ENCODE measurements at regions not wholly inside any gene's neighbourhood (a gene's known extent, or its start where the extent isn't known, plus 50 kb on each side); places are given as distances from the start of the nearest gene placed in this dataset.

DNA sequence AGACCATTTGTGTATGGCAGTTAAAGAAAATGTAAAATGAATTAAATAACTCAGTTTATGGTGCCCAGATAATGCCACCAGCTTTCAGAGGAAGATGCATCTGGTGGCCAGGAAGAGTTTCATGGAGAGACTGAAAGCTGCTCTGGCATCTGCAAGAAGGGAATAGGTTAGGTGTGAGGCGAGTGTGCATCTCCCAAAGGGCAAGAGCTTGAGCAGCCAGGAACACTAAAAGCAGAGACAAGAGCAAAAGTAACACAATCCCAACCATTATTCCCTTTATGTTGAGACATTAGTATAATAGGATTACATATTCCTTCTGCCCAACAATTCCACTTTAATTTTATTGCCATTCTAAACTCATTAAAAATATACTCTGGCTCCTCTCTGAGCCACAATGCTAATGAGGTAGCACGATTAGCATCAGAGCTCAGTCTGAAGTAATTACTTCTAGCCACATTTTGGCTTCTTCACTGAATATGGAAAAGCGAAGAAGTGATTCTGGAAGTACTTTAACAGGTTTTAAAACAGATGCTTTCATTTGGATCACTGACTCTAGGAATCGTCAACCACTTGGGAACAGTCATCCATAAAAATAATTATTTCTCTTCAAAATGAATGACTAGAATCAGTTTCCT, 309.4 kb upstream of the TMTC1 start:
- DNase-seq (ENCODE audit: low read depth in 2 of 2), result no peak

DNA sequence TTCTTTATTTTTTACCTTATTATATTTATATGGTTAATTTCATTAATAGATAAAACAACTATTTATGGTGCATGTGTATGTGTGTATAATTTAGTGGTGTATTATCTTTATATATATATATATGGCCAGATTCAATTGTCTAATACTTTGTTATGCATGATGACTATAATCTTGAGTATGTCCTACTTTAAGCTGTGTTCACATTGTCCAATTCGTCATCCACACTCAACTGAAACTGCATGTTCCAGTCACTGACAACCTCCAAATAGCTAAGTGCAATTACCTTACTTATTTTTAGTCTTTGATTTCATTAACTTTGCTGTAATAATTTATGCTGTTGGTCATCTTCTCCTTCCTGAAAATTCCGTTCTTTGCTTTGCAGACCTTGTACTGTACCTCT, 306.5 kb upstream of the TMTC1 start:
- no peak for DNase-seq (ENCODE audit: low read depth in 2 of 2)

DNA sequence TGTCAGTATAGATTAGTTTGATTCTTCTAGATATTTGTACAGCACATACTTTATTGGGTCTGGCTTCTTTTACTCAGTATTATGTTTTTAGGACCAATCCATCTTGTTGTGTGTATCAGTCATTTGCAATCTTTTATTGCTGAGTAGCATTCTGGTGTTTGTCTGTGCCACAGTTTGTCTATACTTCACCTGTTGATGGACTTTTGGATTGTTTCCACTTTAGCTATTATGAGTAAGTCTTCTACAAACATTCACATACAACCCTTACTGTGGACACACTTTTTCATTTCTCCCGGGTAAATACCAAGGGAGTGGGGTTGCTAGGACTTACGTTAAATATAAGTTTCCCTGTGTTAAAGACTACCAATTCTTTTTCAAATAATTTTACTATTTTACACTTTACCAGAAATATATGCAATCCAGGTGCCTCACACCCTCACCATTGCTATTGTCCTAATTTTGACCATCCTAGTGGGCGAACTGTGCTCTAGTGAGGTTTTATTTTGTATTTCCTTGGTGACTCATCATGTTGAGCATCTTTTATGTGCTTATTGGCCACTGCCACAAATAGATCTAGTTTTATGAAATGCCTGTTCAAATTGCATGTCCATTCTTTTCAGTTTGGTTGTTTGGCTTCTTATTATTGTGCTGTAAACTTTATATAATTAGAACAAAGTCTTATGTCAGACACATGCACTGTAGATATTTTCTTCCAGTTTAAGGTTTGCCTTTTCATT, 304.7 kb upstream of the TMTC1 start:
- DNase-seq (ENCODE audit: low read depth in 2 of 2), result no peak

DNA sequence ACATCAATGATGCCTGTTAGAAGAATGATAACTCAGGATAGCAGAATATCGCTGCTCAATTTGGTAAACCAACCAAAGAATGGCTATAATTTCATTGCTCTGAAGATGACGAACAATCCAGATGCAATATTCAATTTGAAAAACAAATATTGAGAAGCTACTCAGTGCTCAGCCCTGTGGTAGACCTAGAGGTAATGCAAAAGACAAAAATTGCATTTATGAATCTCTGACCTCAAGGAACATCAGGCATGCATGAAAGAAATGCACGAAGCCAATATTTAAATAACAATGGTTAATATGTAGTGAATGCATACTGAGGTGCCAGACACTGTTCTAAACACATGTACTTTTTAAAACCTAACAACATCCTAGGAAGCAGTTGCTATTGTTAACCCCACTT, 298.6 kb upstream of the TMTC1 start:
- DNase-seq (ENCODE audit: low read depth in 2 of 2), result no peak

DNA sequence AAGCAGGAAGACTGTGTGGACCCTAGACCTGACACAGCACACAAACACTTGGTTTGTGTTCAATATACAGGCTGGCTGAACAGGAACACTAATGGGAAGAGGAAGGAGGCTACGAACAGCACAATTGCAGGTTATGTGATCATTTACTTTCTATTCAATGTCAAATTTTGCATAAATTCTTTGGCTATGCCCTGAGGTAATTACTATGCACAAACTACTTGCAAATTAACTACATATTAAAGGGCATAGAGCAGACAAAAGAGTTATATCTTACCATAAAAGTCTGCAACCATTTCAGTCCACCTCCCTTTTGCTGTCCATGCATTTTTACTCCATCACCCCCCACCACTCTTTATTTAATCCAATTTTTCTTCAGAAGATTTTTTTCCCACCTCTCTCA, 291.2 kb upstream of the TMTC1 start:
- no peak for DNase-seq (ENCODE audit: low read depth in 2 of 2)

DNA sequence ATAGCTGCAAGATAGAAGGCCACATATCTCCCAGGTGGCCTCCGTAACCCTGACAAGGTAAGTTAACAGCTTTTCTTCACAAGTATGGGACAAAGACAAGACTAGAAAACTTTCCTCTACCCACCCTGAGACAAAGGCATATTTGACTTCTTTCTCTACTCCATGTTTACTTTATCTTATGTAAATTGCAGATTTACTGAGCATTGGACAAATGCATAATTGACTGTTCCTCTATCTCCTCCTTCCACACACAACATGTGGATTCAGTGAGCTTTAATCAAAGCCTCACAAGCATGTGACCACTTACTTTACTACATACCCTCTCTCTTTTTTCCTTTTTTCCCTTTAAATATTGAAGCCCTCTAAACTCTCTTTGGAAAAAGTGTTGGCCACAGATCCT, 289.1 kb upstream of the TMTC1 start:
- no peak for DNase-seq (ENCODE audit: low read depth in 2 of 2)

DNA sequence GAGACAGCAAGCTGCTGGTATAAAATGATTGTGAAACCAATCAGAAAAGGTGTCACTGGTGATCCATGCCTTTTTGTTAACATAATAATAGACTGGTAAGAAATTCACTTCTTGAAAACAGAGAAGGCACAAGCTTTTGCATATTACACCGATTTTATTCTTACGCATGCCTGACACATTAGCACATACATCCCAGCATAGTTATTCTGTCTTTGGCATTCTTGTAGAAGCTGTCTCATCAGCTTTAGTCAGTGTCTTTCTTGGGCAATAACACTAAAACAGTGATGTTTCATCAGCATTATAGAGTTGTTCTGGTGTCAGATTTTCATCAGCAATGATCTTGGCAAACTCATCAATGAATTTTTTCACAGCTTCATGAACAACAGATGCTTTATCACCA, 283.4 kb upstream of the TMTC1 start:
- DNase-seq (ENCODE audit: low read depth in 2 of 2), result no peak

DNA sequence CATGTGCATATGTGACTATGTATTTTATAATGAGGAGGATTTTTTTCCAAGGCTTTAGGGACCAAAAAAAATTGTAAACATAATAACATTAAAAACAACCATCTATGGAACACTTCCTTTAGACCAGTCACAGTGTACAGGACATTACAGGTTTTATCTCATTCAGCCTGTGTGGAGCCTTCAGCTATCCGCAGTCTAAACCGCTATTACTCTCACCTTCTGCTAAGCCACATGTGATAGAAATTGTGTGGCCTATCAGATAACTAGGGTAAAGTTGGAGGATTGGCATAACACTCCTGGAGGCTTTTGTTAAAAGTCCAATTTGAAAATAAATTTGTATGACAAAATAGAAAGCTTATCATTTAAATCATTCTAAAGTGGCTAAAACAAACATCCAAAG, 281.2 kb upstream of the TMTC1 start:
- DNase-seq (ENCODE audit: low read depth in 2 of 2), result no peak

DNA sequence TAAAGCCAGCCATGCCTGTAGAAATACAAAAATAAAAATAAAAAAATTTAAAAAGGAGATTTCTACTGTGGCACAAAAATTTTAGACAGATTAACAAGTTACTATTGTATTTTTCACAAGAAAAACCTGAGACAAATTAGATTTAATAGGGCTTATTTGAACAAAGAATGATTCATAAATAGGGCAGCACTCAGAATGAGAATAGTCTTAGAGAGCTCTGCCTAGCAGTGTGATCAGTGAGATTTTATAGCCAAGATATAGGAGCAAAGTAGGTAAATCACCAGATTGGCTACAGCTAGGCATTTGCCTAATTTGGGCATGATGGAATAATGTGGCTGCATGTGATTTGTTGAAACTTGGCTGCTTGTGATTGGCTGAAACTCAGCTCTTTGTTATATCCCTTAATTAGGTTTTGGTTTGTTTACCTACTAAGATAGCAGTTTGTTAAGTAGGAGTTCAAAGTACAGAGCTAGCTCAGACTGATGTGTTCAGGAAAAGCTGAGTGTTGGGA, 279.7 kb upstream of the TMTC1 start:
- no peak for DNase-seq (ENCODE audit: low read depth in 2 of 2)

DNA sequence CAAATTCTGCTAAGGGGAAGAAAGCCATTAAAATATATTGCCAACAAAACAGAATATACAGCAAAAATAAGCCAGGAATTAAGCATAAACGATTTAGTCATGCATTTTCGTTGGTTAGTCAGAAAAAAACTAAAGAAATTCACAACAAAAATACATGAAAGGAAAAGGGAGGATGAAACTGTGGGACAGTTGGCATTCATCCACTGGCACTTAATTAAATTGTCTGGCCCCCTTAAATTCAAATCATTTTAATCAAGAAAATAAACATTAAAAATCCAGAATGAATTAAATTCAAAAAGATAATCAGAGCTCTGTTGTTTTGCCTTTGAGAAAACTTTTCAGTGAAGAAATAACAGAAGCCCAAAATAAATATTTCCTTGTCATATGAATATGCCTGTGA, 264.6 kb upstream of the TMTC1 start:
- DNase-seq (ENCODE audit: low read depth in 2 of 2), result no peak

DNA sequence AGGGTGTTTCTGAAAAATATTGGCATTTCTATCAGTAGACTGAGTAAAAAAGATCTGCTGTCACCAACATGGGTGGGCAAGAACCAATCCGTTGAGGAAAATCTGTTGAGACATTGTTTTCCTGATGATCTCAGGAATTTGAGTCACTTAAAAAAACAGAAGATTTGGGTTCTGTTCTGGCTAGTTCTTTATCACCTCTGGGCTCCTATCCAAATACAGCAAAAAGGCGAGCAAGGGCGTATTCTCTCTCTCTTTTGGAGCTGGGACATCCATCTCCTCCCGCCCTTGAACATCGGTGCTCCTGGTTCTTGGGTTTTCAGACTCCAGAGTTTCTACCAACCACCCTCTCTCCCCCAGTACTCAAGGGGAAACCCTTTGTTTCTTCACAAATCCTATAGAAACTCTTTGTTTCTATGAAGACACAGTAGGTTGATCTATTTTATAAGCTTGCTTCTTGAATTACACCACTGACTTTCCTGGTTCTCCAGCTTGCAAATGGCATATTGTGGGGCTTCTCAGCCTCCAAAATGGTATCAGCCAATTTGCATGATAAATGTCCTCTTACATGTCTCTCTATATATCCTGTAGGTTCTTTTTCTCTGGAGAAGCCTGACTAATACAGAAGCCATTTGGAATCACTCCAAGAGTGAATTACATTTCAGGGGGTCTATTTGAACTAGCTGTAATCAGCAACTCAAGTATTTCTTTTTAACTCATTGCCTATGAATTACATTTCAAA, 263.9 kb upstream of the TMTC1 start:
- no peak for DNase-seq (ENCODE audit: low read depth in 2 of 2)

DNA sequence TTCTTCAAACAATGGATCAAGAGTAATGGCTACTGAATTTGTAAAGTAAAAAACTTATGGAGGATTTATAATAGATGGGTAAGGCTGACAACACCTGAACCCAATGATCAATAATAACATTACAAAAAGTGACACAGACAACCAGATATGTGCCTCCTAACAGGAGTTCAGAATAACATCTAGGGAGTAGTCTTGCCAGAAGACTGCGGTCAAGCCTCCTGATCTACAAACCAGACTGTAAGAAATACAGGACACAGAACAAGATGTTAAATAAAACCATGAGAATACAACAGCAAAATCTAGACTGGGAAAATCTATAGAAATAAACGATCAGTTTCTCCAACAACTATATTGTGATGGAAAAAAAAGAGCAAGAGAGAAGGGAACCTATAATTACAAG, 262.6 kb upstream of the TMTC1 start:
- DNase-seq (ENCODE audit: low read depth in 2 of 2), result no peak

DNA sequence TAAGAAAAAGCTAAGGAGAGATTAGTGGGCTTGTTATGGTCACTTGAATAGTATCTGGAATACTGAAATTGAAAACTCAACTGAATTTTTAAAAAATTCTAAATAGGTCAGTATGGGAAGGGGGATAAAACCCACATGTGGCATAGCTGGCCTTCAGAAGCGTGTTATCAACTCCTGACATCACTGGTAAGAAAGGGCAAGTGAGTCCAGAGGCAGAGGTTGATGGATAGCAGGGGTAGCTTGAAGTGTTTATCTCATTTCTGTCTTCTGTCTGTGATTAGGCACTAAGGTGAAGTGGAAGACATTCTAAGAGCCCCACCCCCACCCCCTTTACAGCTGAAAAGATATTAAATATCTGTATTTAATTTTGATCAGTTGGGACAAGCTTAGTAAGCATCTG, 261.4 kb upstream of the TMTC1 start:
- no peak for DNase-seq (ENCODE audit: low read depth in 2 of 2)

DNA sequence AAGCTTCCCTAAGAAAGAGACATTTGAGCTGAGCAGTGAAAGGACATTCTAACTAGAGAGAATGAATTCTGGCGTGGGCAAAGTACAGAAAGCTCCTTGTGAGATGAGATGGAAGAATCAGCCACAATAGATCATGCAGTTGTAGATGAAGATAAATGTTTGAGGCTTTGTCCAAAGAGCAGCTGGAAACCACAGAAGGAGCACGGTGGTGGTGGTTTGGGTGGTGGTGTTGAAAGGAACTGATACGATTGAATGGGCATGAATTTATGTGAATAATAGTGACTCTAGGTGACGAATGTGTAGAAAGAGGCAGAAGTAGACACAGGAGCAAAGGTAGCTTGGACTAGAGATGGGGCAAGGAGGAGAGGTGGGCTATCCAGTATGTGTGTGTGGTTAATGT, 260.5 kb upstream of the TMTC1 start:
- no peak for DNase-seq (ENCODE audit: low read depth in 2 of 2)

DNA sequence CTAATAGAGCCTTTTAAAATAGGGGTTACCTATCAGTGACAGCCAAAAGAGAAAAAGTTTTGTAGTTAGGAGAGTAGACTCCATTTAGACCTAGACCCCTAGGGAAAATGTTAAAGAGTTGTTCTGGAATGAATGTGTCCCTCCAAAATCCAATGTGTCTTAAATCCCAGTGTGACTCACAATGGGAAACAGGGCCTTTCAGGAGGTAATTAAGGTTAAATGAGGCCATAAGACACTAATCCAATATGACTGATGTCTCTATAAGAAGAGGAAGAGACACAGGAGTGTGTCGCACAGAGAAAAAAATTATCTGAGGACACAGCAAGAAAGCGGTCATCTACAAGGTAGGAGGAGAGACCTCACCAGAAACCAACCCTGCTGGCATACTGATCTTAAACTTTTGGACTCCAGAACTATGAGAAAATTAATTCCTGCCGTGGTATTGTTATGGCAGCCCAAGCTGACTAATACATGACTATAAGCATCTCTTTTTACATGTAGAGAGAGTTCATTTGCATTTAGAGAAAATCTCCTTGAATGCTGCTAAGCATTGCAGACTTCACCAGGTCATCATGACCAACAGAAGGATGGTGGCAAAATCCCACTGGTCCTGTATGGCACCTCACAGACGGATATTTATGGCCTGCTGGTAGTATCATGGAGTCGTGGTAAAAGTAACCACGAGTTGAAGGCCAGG, 259.6 kb upstream of the TMTC1 start:
- no peak for DNase-seq (ENCODE audit: low read depth in 2 of 2)

DNA sequence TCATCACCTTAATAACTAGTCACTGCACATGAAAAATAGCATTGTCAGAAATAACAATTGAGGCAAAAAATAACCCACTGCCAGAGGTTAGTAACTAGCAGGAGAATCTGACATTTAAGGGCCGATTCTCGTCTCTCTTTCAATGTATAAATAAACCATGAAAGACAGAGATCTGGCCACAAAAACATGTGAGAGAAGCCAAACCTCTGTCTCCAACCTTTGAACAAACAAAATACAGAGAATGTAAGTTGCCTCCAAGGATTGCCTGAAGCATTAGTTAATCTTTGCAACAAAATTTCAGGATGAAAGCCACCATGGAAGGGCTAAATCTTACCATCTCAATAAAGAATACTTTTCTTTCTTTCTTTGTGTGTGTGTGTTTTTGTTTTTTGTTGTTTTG, 257.4 kb upstream of the TMTC1 start:
- no peak for DNase-seq (ENCODE audit: low read depth in 2 of 2)

DNA sequence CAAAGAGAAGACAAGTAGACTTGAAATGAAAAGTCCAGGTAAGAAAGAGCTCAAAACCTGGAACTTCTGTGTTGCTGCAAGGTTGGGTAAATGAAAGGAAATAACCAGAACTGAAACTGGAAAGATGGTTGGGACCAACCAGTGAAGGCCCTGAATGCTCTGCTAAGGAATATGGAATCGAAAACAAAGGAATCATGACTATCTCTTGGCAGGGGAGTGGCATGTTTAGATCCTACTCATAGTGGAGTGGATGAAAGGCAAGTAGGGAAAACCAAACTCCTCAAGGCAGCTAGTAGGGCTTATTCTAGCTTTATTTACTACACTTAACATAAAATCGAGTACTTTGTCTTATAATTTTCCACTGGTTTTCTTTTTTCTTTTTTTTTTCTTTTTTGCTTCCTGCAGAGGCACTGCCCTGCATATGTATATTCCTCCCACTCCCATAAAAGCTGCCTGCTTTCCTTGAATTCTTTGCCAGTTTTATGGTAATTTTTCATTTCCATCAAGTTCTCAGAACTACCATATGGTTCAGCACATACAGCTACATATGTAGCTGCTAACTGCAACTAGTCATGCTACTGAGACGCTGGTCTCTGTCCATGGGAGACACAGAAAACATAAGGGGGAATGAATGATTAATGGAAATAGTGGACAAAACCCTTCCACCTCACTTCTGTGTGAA, 247.1 kb upstream of the TMTC1 start:
- no peak for DNase-seq (ENCODE audit: low read depth in 2 of 2)

DNA sequence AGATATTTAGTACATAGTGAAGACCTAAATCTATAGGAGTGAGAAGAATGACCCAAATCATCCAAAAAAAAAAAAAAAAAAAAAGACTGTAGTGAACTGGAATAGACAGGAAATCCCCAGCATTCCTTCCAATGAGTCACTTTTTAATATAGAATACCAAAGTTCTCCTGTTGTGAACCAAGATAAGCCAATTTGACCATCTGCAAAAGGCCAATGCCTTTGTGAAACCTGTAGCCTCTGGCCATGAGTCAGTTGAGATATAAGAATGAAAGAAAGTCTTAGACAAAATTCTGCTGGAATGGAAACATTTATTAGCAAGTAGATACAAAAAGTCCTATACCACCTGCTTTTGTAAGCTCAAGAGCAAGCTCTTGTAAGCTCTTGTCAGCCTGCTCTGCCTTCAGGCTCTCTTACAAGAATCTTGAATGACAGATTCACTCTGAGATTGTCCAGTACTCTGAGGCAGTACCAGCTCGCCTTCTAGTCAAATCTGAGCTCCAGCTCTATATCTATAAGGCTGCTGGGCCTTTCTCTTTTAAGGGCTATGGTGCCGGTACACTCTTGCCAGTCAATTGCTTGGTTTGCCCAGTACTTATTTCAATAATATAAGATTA, 243.0 kb upstream of the TMTC1 start:
- no peak for DNase-seq (ENCODE audit: low read depth in 2 of 2)

DNA sequence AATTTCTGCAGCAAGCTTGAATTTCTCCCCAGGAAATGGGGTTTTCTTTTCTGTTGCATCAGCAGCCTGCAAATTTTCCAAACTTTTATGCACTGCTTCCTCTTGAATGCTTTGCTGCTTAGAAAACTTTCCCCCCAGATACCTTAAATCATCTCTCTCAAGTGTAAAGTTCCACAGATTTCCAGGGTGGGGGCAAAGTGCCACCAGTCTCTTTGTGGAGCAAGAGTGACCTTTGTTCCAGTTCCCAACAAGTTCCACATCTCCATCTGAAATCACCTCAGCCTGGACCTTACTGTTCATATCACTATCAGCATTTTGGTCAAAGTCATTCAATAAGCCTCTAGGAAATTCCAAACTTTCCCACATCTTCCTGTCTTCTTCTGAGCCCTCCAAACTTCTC, 241.6 kb upstream of the TMTC1 start:
- no peak for DNase-seq (ENCODE audit: low read depth in 2 of 2)

DNA sequence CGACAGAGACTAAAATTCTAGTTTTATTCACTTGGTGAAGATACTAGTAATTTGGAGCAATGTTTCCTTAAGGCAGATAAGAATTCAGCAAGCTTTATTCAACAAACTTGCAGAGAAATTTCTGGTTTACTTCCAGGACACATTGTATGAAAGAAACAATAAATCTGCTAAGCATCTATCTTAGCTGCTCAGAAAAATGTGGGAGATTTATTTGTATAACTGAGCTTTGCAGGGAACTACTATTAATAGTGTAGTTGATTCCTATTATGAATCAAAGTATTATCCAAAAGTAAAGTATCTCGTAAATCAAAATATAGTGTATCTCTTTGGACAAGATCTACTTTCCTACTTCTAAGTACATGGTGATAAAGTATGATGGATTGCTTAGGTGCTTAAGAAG, 239.4 kb upstream of the TMTC1 start:
- no peak for DNase-seq (ENCODE audit: low read depth in 2 of 2)

DNA sequence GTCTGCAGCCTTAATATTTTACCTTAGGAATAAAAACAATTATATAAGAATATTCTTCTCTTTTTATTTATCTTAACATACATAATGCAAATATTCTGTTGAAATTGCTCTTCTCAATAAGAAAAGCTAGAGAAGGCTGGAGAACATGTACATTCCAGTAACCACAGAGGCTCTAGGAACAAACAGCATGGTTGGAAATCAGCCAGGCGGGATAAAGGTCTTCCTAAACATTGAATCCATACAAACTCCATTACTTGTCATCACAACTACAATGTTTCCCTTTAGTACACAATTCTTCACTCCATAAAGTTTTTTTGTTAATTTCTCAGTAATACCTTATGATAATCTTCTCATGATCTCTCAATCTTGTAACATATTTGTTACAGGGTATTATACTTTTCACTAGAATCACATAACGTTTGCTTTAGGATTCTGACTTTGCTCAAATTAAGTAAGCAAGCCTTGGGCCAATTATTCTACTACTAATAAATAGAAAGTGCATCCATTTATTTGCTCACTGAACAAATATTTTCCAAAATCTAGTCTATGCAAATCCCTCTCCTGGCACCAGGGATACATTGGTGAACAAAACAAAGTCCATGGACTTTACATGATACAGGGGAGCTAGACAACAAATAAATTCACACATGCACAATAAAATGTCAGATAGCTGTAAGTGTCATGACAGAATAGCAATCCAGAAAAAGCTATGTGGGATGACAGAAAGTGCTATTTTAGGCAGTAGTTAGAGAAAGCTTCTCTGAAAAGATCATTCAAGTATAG, 237.5 kb upstream of the TMTC1 start:
- DNase-seq (ENCODE audit: low read depth in 2 of 2), result no peak
